Mesothelial cell of epicardium (in vitro differentiated cells): ENCODE measurements at regions not wholly inside any gene's neighbourhood (a gene's known extent, or its start where the extent isn't known, plus 50 kb on each side); places are given as distances from the start of the nearest gene placed in this dataset.
A peak's percentile ranks its signal among the peaks of the same experiment; 100 is the strongest.

Source experiments
- DNase-seq, 2 experiments: peaks; one replicate each; pipeline ENCODE4 v3.0.0; 2021; ENCODE audit warnings: low spot score in 2 of 2; ENCODE audit not compliant: unreplicated experiment in 2 of 2
- H3K27ac Mint-ChIP-seq: 2 replicates; pipeline ENCODE4 v1.8.0; 2021; ENCODE audit warnings: mixed read lengths
- H3K27me3 Mint-ChIP-seq: 2 replicates; pipeline ENCODE4 v1.8.0; 2021; ENCODE audit warnings: low read depth, mixed read lengths
- H3K36me3 Mint-ChIP-seq: 2 replicates; pipeline ENCODE4 v1.8.0; 2021; ENCODE audit warnings: mixed read lengths
- H3K4me1 Mint-ChIP-seq: 2 replicates; pipeline ENCODE4 v1.8.0; 2021; ENCODE audit warnings: mixed read lengths
- H3K4me3 Mint-ChIP-seq: 2 replicates; pipeline ENCODE4 v1.8.0; 2021; ENCODE audit warnings: mild to moderate bottlenecking, moderate library complexity, mixed read lengths
- H3K9me3 Mint-ChIP-seq: 2 replicates; pipeline ENCODE4 v1.8.0; 2021; ENCODE audit warnings: mixed read lengths
- CTCF ChIP-seq: fragments of 200-600 bp; sonication (generic); IDR thresholded peaks from one replicate; pipeline ENCODE4 v1.5.0; 2021; ENCODE audit warnings: antibody characterized with exemption; ENCODE audit not compliant: unreplicated experiment

GRCh38 chr1:102089791-102090190 is 93.1 kb upstream of the OLFM3 start:
- TF ChIP-seq CTCF: no peak
- H3K27me3 Mint-ChIP-seq: no peaks in the 10 kb centered on the region
- peaks cover 39% of the 10 kb centered on the region for H3K9me3 Mint-ChIP-seq
- no peak overlapping the region for H3K27ac Mint-ChIP-seq
- H3K36me3 Mint-ChIP-seq: peaks cover 10% of the 10 kb centered on the region
- no peak overlapping the region for H3K4me3 Mint-ChIP-seq
- no peak for DNase-seq
- peaks cover 7% of the 10 kb centered on the region for H3K4me1 Mint-ChIP-seq

DNA sequence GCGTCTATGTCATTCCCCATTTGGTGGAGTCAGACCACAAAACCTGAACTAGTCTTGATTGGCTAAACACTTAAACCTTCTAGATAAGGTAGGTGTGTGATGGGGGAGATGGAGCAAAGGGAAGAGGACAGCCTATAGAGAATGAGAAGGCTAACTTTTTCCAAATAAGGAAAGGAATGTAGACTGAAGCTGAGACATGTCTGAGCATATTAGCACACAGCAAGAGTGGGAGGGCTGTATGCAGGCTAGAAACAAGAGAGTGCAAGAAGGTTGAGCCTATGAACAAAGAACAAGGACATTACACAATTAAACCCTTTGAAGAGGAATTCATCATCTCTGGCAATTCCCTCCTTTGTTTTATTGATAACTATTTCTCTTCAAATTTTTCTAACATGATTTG is 89.2 kb upstream of the OLFM3 start:
- Mint-ChIP-seq H3K4me1 (peaks cover 7% of the 10 kb centered on the region), H3K9me3 (peaks cover 38% of the 10 kb centered on the region), H3K27me3 (no peaks in the 10 kb centered on the region), H3K4me3 (no peak overlapping the region), H3K27ac (no peak overlapping the region), H3K36me3 (peaks cover 10% of the 10 kb centered on the region)
- TF ChIP-seq CTCF: no peak
- no peak for DNase-seq

GRCh38 chr1:102084771-102085535 is 88.2 kb upstream of the OLFM3 start:
- Mint-ChIP-seq H3K4me3 (no peak overlapping the region), H3K4me1 (peaks cover 7% of the 10 kb centered on the region), H3K27me3 (no peaks in the 10 kb centered on the region), H3K36me3 (peaks cover 10% of the 10 kb centered on the region), H3K27ac (peak overlapping the region; percentile 6), H3K9me3 (peaks cover 34% of the 10 kb centered on the region)
- no peak for DNase-seq
- no peak for TF ChIP-seq CTCF

GRCh38 chr1:102083192-102083591 is 86.5 kb upstream of the OLFM3 start:
- H3K4me3 Mint-ChIP-seq: no peak overlapping the region
- H3K27me3 Mint-ChIP-seq: no peaks in the 10 kb centered on the region
- no peak for TF ChIP-seq CTCF
- peaks cover 7% of the 10 kb centered on the region for H3K4me1 Mint-ChIP-seq
- peaks cover 44% of the 10 kb centered on the region for H3K9me3 Mint-ChIP-seq
- no peak overlapping the region for H3K27ac Mint-ChIP-seq
- DNase-seq: no peak
- peaks cover 14% of the 10 kb centered on the region for H3K36me3 Mint-ChIP-seq

GRCh38 chr1:102074874-102075273 is 78.1 kb upstream of the OLFM3 start:
- TF ChIP-seq CTCF: no peak
- peaks cover 5% of the 10 kb centered on the region for H3K36me3 Mint-ChIP-seq
- peak overlapping the region; percentile 53 for H3K27ac Mint-ChIP-seq
- no peak overlapping the region for H3K4me3 Mint-ChIP-seq
- H3K9me3 Mint-ChIP-seq: peaks cover 25% of the 10 kb centered on the region
- no peak for DNase-seq
- H3K27me3 Mint-ChIP-seq: no peaks in the 10 kb centered on the region
- peaks cover 20% of the 10 kb centered on the region for H3K4me1 Mint-ChIP-seq
